HG03469 (cell line): ENCODE measurements at regions not wholly inside any gene's neighbourhood (a gene's known extent, or its start where the extent isn't known, plus 50 kb on each side); places are given as distances from the start of the nearest gene placed in this dataset.
"Not testable (repeated sequence)": the region's sequence is repeated elsewhere in the genome, so short reads cannot be mapped to it uniquely, and the experiment has no call there.

ENCODE experiments used
- ATAC-seq: cut with Tn5 transposase; IDR thresholded peaks from one replicate; pipeline ENCODE4 v1.9.1; 2021; ENCODE audit warnings: mild to moderate bottlenecking, moderate library complexity, moderate number of reproducible peaks; ENCODE audit not compliant: unreplicated experiment

- no peak for ATAC-seq
Measured at GRCh38 chr9:108033976-108034964, 544.7 kb upstream of the KLF4 start.

GRCh38 chr9:108032079-108032478 is 542.5 kb upstream of the KLF4 start:
- ATAC-seq = not testable (repeated sequence)

- ATAC-seq = not testable (repeated sequence)
Measured at GRCh38 chr9:108031221-108031620, 541.7 kb upstream of the KLF4 start.

- not testable (repeated sequence) for ATAC-seq
Measured at GRCh38 chr9:108026718-108027117, 537.1 kb upstream of the KLF4 start.

GRCh38 chr9:108024604-108025003 is 535.0 kb upstream of the KLF4 start:
- no peak for ATAC-seq

- ATAC-seq = no peak
Measured at GRCh38 chr9:108022246-108022935, 532.8 kb upstream of the KLF4 start.

- no peak for ATAC-seq
Measured at GRCh38 chr9:108021096-108021710, 531.6 kb upstream of the KLF4 start.

- no peak for ATAC-seq
Measured at GRCh38 chr9:108019821-108020220, 530.3 kb upstream of the KLF4 start.

- ATAC-seq = no peak
Measured at GRCh38 chr9:108017671-108018070, 528.1 kb upstream of the KLF4 start.

GRCh38 chr9:108016446-108016845 is 526.9 kb upstream of the KLF4 start:
- no peak for ATAC-seq

- no peak for ATAC-seq
Measured at GRCh38 chr9:108015690-108016089, 526.1 kb upstream of the KLF4 start.

- no peak for ATAC-seq
Measured at GRCh38 chr9:108014353-108014752, 524.8 kb upstream of the KLF4 start.

- no peak for ATAC-seq
Measured at GRCh38 chr9:108012886-108013665, 523.5 kb upstream of the KLF4 start.

GRCh38 chr9:108012405-108012804 is 522.8 kb upstream of the KLF4 start:
- no peak for ATAC-seq

GRCh38 chr9:108003526-108003925 is 514.0 kb upstream of the KLF4 start:
- no peak for ATAC-seq

GRCh38 chr9:108002371-108002956 is 512.9 kb upstream of the KLF4 start:
- ATAC-seq = no peak

- no peak for ATAC-seq
Measured at GRCh38 chr9:108001237-108001636, 511.7 kb upstream of the KLF4 start.

- ATAC-seq = no peak
Measured at GRCh38 chr9:107999890-108000289, 510.3 kb upstream of the KLF4 start.

- no peak for ATAC-seq
Measured at GRCh38 chr9:107999011-107999410, 509.4 kb upstream of the KLF4 start.

GRCh38 chr9:107994648-107995047 is 505.1 kb upstream of the KLF4 start:
- ATAC-seq = no peak
